ENCODE measurements at regions not wholly inside any gene's neighbourhood (a gene's known extent, or its start where the extent isn't known, plus 50 kb on each side); places are given as distances from the start of the nearest gene placed in this dataset.

DNA sequence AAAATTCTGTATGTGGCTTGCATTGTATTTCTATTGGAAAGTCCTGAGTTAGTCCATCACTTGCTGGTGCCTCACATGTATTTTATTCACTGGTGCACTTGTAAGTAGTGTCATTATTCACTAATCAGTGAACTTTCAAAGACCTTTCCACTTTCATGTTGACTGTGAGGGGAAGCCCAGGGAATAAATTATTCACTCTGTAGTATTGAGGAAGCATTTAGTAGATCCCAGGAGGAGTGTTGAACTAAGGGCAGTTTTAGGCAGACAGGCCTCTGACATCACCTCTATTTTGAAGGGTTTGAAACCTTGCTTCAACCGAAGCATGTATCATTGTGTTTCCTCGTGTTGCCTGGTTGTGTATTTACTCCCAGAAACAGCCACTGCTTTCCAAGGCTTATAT, 705.4 kb upstream of the RIOK2 start:
- H3K4me3 ChIP-seq (replicated peaks; ENCODE audit: insufficient read depth, low read length) = no peak overlapping the region
- no peak for DNase-seq (ENCODE audit: low read depth in 1 of 2, low spot score in 1 of 2)
- H3K27me3 ChIP-seq (ENCODE audit: insufficient read depth, poor library complexity, severe bottlenecking) = no peaks in the 10 kb centered on the region
- TF ChIP-seq GABPA (IDR thresholded peaks at IDR 0.05; ENCODE audit: low read depth) = no peak
- TF ChIP-seq, protein P1, sequence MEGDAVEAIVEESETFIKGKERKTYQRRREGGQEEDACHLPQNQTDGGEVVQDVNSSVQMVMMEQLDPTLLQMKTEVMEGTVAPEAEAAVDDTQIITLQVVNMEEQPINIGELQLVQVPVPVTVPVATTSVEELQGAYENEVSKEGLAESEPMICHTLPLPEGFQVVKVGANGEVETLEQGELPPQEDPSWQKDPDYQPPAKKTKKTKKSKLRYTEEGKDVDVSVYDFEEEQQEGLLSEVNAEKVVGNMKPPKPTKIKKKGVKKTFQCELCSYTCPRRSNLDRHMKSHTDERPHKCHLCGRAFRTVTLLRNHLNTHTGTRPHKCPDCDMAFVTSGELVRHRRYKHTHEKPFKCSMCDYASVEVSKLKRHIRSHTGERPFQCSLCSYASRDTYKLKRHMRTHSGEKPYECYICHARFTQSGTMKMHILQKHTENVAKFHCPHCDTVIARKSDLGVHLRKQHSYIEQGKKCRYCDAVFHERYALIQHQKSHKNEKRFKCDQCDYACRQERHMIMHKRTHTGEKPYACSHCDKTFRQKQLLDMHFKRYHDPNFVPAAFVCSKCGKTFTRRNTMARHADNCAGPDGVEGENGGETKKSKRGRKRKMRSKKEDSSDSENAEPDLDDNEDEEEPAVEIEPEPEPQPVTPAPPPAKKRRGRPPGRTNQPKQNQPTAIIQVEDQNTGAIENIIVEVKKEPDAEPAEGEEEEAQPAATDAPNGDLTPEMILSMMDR (IDR thresholded peaks at IDR 0.05; ENCODE audit: insufficient read depth, low read length) = no peak
- no peak for TF ChIP-seq POLR2AphosphoS5 (IDR thresholded peaks at IDR 0.05; ENCODE audit: low read depth)
- TF ChIP-seq SPI1 (IDR thresholded peaks at IDR 0.05; ENCODE audit: borderline replicate concordance, low read depth) = no peak
- TF ChIP-seq, protein P2, sequence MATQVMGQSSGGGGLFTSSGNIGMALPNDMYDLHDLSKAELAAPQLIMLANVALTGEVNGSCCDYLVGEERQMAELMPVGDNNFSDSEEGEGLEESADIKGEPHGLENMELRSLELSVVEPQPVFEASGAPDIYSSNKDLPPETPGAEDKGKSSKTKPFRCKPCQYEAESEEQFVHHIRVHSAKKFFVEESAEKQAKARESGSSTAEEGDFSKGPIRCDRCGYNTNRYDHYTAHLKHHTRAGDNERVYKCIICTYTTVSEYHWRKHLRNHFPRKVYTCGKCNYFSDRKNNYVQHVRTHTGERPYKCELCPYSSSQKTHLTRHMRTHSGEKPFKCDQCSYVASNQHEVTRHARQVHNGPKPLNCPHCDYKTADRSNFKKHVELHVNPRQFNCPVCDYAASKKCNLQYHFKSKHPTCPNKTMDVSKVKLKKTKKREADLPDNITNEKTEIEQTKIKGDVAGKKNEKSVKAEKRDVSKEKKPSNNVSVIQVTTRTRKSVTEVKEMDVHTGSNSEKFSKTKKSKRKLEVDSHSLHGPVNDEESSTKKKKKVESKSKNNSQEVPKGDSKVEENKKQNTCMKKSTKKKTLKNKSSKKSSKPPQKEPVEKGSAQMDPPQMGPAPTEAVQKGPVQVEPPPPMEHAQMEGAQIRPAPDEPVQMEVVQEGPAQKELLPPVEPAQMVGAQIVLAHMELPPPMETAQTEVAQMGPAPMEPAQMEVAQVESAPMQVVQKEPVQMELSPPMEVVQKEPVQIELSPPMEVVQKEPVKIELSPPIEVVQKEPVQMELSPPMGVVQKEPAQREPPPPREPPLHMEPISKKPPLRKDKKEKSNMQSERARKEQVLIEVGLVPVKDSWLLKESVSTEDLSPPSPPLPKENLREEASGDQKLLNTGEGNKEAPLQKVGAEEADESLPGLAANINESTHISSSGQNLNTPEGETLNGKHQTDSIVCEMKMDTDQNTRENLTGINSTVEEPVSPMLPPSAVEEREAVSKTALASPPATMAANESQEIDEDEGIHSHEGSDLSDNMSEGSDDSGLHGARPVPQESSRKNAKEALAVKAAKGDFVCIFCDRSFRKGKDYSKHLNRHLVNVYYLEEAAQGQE (IDR thresholded peaks at IDR 0.05; ENCODE audit: insufficient replicate concordance, low read depth) = no peak
- H3K27ac ChIP-seq (replicated peaks) = no peak overlapping the region

DNA sequence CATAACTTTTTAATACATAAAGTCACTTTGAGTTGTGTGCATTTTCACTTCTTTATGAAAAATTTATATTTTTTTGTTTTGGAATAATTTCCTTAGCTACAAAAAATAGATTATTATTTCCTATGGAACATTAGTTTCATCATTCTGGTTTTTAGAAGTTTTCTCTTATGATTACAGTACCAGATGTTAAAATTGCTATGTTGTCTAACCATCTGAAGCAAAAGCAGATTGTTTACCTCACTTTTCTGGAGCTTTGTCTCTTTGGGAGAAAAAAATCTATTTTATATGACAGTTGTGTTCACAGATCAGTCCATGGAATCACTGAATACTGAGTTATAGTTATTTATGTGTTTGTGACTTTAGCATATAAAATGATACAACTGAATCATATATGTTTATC, 708.9 kb upstream of the RIOK2 start:
- Histone ChIP-seq H3K4me3 (replicated peaks; ENCODE audit: insufficient read depth, low read length) (no peak overlapping the region), H3K27ac (replicated peaks) (no peak overlapping the region), H3K27me3 (ENCODE audit: insufficient read depth, poor library complexity, severe bottlenecking) (no peaks in the 10 kb centered on the region)
- no peak for DNase-seq (ENCODE audit: low read depth in 1 of 2, low spot score in 1 of 2)
- TF ChIP-seq, protein P2 (IDR thresholded peaks at IDR 0.05; ENCODE audit: insufficient replicate concordance, low read depth) = no peak
- TF ChIP-seq POLR2AphosphoS5 (IDR thresholded peaks at IDR 0.05; ENCODE audit: low read depth) (no peak), SPI1 (IDR thresholded peaks at IDR 0.05; ENCODE audit: borderline replicate concordance, low read depth) (no peak), GABPA (IDR thresholded peaks at IDR 0.05; ENCODE audit: low read depth) (no peak)
- TF ChIP-seq, protein P1 (IDR thresholded peaks at IDR 0.05; ENCODE audit: insufficient read depth, low read length) = no peak

DNA sequence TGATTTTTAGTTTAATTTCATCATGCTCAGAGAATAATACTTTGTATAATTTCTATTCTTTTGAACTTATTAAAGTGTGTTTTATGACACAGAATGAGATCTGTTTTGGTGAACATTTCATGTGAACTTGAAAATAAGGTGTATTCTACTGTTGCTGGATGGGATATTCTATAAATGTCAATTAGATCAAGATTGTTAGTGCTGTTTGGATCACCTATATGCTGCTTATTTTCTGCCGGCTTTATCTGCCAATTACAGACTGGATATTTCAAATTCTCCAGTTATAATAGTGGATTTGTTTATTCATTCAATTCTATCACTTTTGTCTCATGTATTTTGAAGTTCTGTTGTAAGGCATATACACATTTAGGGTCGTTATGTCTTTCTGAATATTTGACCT, 720.7 kb upstream of the RIOK2 start:
- no peak for DNase-seq (ENCODE audit: low read depth in 1 of 2, low spot score in 1 of 2)

More for the DNA sequence above, 720.7 kb upstream of the RIOK2 start:
- H3K27ac ChIP-seq (replicated peaks) = no peak overlapping the region
- H3K4me3 ChIP-seq (replicated peaks; ENCODE audit: insufficient read depth, low read length) = no peak overlapping the region
- no peaks in the 10 kb centered on the region for H3K27me3 ChIP-seq (ENCODE audit: insufficient read depth, poor library complexity, severe bottlenecking)
- TF ChIP-seq POLR2AphosphoS5 (IDR thresholded peaks at IDR 0.05; ENCODE audit: low read depth) (no peak), SPI1 (IDR thresholded peaks at IDR 0.05; ENCODE audit: borderline replicate concordance, low read depth) (no peak), GABPA (IDR thresholded peaks at IDR 0.05; ENCODE audit: low read depth) (no peak)
- TF ChIP-seq, protein P1 (IDR thresholded peaks at IDR 0.05; ENCODE audit: insufficient read depth, low read length) = no peak
- TF ChIP-seq, protein P2 (IDR thresholded peaks at IDR 0.05; ENCODE audit: insufficient replicate concordance, low read depth) = no peak
